GM18909 (cell line): ENCODE measurements at regions not wholly inside any gene's neighbourhood (a gene's known extent, or its start where the extent isn't known, plus 50 kb on each side); places are given as distances from the start of the nearest gene placed in this dataset.
"Not testable (repeated sequence)": the region's sequence is repeated elsewhere in the genome, so short reads cannot be mapped to it uniquely, and the experiment has no call there.

Experiments used
- ATAC-seq: cut with Tn5 transposase; IDR thresholded peaks from one replicate; pipeline ENCODE4 v1.9.1; 2021; ENCODE audit warnings: mild to moderate bottlenecking; ENCODE audit not compliant: unreplicated experiment, poor library complexity

GRCh38 chr13:104949840-104950740, 1585.4 kb downstream of the EFNB2 start:
- ATAC-seq, result no peak

- no peak for ATAC-seq
These were observed 1591.3 kb downstream of the EFNB2 start for GRCh38 chr13:104944176-104944575.

GRCh38 chr13:104943331-104943730, 1592.1 kb downstream of the EFNB2 start:
- no peak for ATAC-seq

- no peak for ATAC-seq
These were observed 1597.6 kb downstream of the EFNB2 start for GRCh38 chr13:104937881-104938280.

- no peak for ATAC-seq
These were observed 1599.2 kb downstream of the EFNB2 start for GRCh38 chr13:104936304-104936703.

GRCh38 chr13:104920513-104920912, 1614.9 kb downstream of the EFNB2 start:
- not testable (repeated sequence) for ATAC-seq

GRCh38 chr13:104920091-104920490, 1615.4 kb downstream of the EFNB2 start:
- no peak for ATAC-seq

GRCh38 chr13:104900191-104900817, 1635.2 kb downstream of the EFNB2 start:
- ATAC-seq, result no peak

GRCh38 chr13:104898484-104898883, 1637.0 kb downstream of the EFNB2 start:
- no peak for ATAC-seq

GRCh38 chr13:104895521-104895920, 1639.9 kb downstream of the EFNB2 start:
- ATAC-seq, result no peak

GRCh38 chr13:104875038-104875754, 1660.3 kb downstream of the EFNB2 start:
- no peak for ATAC-seq

- ATAC-seq, result no peak
These were observed 1663.3 kb downstream of the EFNB2 start for GRCh38 chr13:104872153-104872552.

GRCh38 chr13:104871456-104871855, 1664.0 kb downstream of the EFNB2 start:
- ATAC-seq, result no peak

- ATAC-seq, result no peak
These were observed 1666.0 kb downstream of the EFNB2 start for GRCh38 chr13:104869501-104869900.

- ATAC-seq, result no peak
These were observed 1666.7 kb downstream of the EFNB2 start for GRCh38 chr13:104868806-104869205.

GRCh38 chr13:104855581-104855980, 1679.9 kb downstream of the EFNB2 start:
- ATAC-seq, result no peak

- no peak for ATAC-seq
These were observed 1680.8 kb downstream of the EFNB2 start for GRCh38 chr13:104854698-104855097.

GRCh38 chr13:104854007-104854406, 1681.5 kb downstream of the EFNB2 start:
- no peak for ATAC-seq

- no peak for ATAC-seq
These were observed 1687.5 kb downstream of the EFNB2 start for GRCh38 chr13:104847922-104848321.

- ATAC-seq, result no peak
These were observed 1692.1 kb downstream of the EFNB2 start for GRCh38 chr13:104843401-104843800.

GRCh38 chr13:104841110-104841509, 1694.4 kb downstream of the EFNB2 start:
- no peak for ATAC-seq
